HCT116 (cell line): ENCODE measurements at regions not wholly inside any gene's neighbourhood (a gene's known extent, or its start where the extent isn't known, plus 50 kb on each side); places are given as distances from the start of the nearest gene placed in this dataset.

Experiments
- ATAC-seq: fragments of 200-7000 bp; cut with Tn5 transposase; 2 replicates; pipeline ENCODE4 v1.9.1; 2020; ENCODE audit warnings: mild to moderate bottlenecking, moderate library complexity
- BruUV-seq: library from RNA; stranded (reverse); fragments of 400-500 nt; replicated peaks from 2 replicates; lab custom pipeline; 2021; lab: Mats Ljungman, UMichigan
- CTCF ChIA-PET: fragments of 300-600 bp; sonication (Branson Sonifier 250); formaldehyde crosslinking; loops from one replicate; lab custom pipeline; 2021; ENCODE audit warnings: antibody characterized with exemption; lab: Charles Lee
- POLR2A ChIA-PET: fragments of 300-600, 350-600 bp; sonication (Branson Sonifier 250); formaldehyde crosslinking; loops from one replicate; lab custom pipeline; 2021; ENCODE audit warnings: antibody characterized with exemption; lab: Charles Lee
- RAD21 ChIA-PET, 2 experiments: fragments of 300-600 bp; sonication (Branson Sonifier 250); formaldehyde crosslinking; loops; one replicate each; lab custom pipeline; 2023; ENCODE audit warnings: low total read pairs in 2 of 2; ENCODE audit not compliant: uncharacterized antibody in 2 of 2, unreplicated experiment in 2 of 2, low non-redundant PET in 1 of 2; lab: Charles Lee
- DNase-seq: peaks from one replicate; pipeline ENCODE4 v3.0.0-alpha.2; 2010; ENCODE audit warnings: low read depth, low spot score
- H2AFZ ChIP-seq: fragments of 200-600 bp; shearing (Covaris generic), sonication (generic); 2 replicates; pipeline ENCODE4 v1.6.1; 2017; ENCODE audit warnings: low read depth, mixed run types, mixed read lengths, antibody characterized with exemption, low read length; ENCODE audit not compliant: poor library complexity, severe bottlenecking
- H3K27ac ChIP-seq: 2 replicates; pipeline ENCODE4 v1.5.1; 2012; ENCODE audit warnings: low read depth, low read length
- H3K27me3 ChIP-seq: fragments of 200-600 bp; sonication (generic); 2 replicates; pipeline ENCODE4 v1.6.1; 2016; ENCODE audit warnings: mixed run types, low read length, mixed read lengths; ENCODE audit not compliant: insufficient read depth
- H3K36me3 ChIP-seq, 2 experiments: fragments of 200-500 bp in 1 of 2; fragments of 200-600 bp in 1 of 2; sonication (Bioruptor generic) in 1 of 2; sonication (generic) in 1 of 2; 2 replicates each; pipeline versions ENCODE4 v1.5.1 to v1.6.1; 2014 to 2016; ENCODE audit warnings: low read length in 2 of 2, inconsistent platforms in 1 of 2, mixed read lengths in 1 of 2, mixed run types in 1 of 2; ENCODE audit not compliant: insufficient read depth in 2 of 2, control insufficient read depth in 1 of 2
- H3K4me1 ChIP-seq, 2 experiments: fragments of 200-600 bp in 1 of 2; sonication (generic) in 1 of 2; 2 replicates each; pipeline versions ENCODE4 v1.5.1 to v1.6.1; 2012 to 2017; ENCODE audit warnings: low read length in 2 of 2, inconsistent platforms in 1 of 2, mild to moderate bottlenecking in 1 of 2, mixed read lengths in 1 of 2, mixed run types in 1 of 2, moderate library complexity in 1 of 2; ENCODE audit not compliant: insufficient read depth in 2 of 2, control insufficient read depth in 1 of 2
- H3K4me2 ChIP-seq: fragments of 200-600 bp; sonication (generic); 2 replicates; pipeline ENCODE4 v1.6.1; 2017; ENCODE audit warnings: mixed run types, low read length, mixed read lengths
- H3K4me3 ChIP-seq, 2 experiments: fragments of 200-600 bp in 1 of 2; sonication (generic) in 1 of 2; replicated peaks in 1 of 2; 2 replicates each; pipeline ENCODE4 v1.5.1; 2011 to 2016; ENCODE audit warnings: low read length in 2 of 2, control low read depth in 1 of 2, low read depth in 1 of 2, mild to moderate bottlenecking in 1 of 2, mixed read lengths in 1 of 2, mixed run types in 1 of 2
- H3K79me2 ChIP-seq: fragments of 200-600 bp; sonication (generic); 2 replicates; pipeline ENCODE4 v1.6.1; 2017; ENCODE audit warnings: mild to moderate bottlenecking, mixed run types, low read length, moderate library complexity, mixed read lengths; ENCODE audit not compliant: insufficient read depth
- H3K9ac ChIP-seq: fragments of 200-600 bp; sonication (generic); 2 replicates; pipeline ENCODE4 v1.6.1; 2016; ENCODE audit warnings: low read length, mixed read lengths
- H3K9me2 ChIP-seq: fragments of 200-600 bp; sonication (generic), shearing (Covaris generic); 2 replicates; pipeline ENCODE4 v1.6.1; 2017; ENCODE audit warnings: mixed run types, mild to moderate bottlenecking, moderate library complexity; ENCODE audit not compliant: insufficient read depth
- H3K9me3 ChIP-seq, 2 experiments: fragments of 200-500 bp in 1 of 2; fragments of 200-600 bp in 1 of 2; sonication (Bioruptor generic) in 1 of 2; sonication (generic) in 1 of 2; 2 replicates each; pipeline ENCODE4 v1.6.1; 2014 to 2017; ENCODE audit warnings: low read length in 2 of 2, mixed read lengths in 2 of 2, inconsistent platforms in 1 of 2, low read depth in 1 of 2, mild to moderate bottlenecking in 1 of 2, mixed run types in 1 of 2, moderate library complexity in 1 of 2; ENCODE audit not compliant: control insufficient read depth in 1 of 2, insufficient read depth in 1 of 2
- H4K20me1 ChIP-seq: fragments of 200-600 bp; sonication (generic), shearing (Covaris generic); 2 replicates; pipeline ENCODE4 v1.6.1; 2017; ENCODE audit warnings: mixed run types, mild to moderate bottlenecking, moderate library complexity; ENCODE audit not compliant: insufficient read depth
- CBX3 ChIP-seq: IDR thresholded peaks from 2 replicates; pipeline ENCODE4 v1.6.1; 2012; ENCODE audit warnings: low read depth
- CEBPB ChIP-seq: IDR thresholded peaks from 2 replicates; pipeline ENCODE4 v1.6.1; 2012; ENCODE audit warnings: low read depth
- EZH2 ChIP-seq: fragments of 200-600 bp; sonication (generic); IDR thresholded peaks from 2 replicates; pipeline ENCODE4 v1.6.1; 2017; ENCODE audit warnings: antibody characterized with exemption, mixed run types
- EZH2phosphoT487 ChIP-seq: fragments of 200-600 bp; IDR thresholded peaks from 2 replicates; pipeline ENCODE4 v1.6.1; 2018; ENCODE audit warnings: antibody characterized with exemption, borderline replicate concordance
- FOSL1 ChIP-seq: IDR thresholded peaks from 2 replicates; pipeline ENCODE4 v1.6.1; 2012; ENCODE audit warnings: low read depth
- JUND ChIP-seq: IDR thresholded peaks from 2 replicates; pipeline ENCODE4 v1.6.1; 2012
- POLR2A ChIP-seq: IDR thresholded peaks from 2 replicates; pipeline ENCODE4 v1.7.0; 2011; ENCODE audit warnings: borderline replicate concordance; ENCODE audit not compliant: insufficient read depth, insufficient read length; ENCODE audit errors: extremely low read depth
- RAD21 ChIP-seq: IDR thresholded peaks from 2 replicates; pipeline ENCODE4 v1.6.1; 2012; ENCODE audit warnings: low read depth, mild to moderate bottlenecking
- SP1 ChIP-seq: IDR thresholded peaks from 2 replicates; pipeline ENCODE4 v1.6.1; 2012; ENCODE audit warnings: low read depth
- SRF ChIP-seq: IDR thresholded peaks from 2 replicates; pipeline ENCODE4 v1.6.1; 2012; ENCODE audit warnings: low read depth
- YY1 ChIP-seq: IDR thresholded peaks from 2 replicates; pipeline ENCODE4 v1.6.1; 2011; ENCODE audit warnings: low read length, low read depth, moderate library complexity, mild to moderate bottlenecking; ENCODE audit not compliant: insufficient replicate concordance; ENCODE audit errors: extremely low read depth
- ZFX ChIP-seq: fragments of 450-650 bp; IDR thresholded peaks from 2 replicates; pipeline ENCODE4 v1.6.1; 2017
- intact Hi-C: fragments of 100-400 bp; cut with micrococcal nuclease; formaldehyde crosslinking; loops from 2 replicates; pipeline ENCODE4 v1.10.0; 2022
- TF ChIP-seq, protein P1 (sequence below): IDR thresholded peaks from 2 replicates; pipeline ENCODE4 v1.6.1; 2012
- TF ChIP-seq, protein P2 (sequence below), 3 experiments: fragments of 200-600 bp in 1 of 3; sonication (generic) in 1 of 3; IDR thresholded peaks in 2 of 3; conservative IDR thresholded peaks in 1 of 3; 2 replicates each; pipeline ENCODE4 v1.5.1; 2012 to 2017; ENCODE audit warnings: low read depth in 2 of 3, low read length in 2 of 3, antibody characterized with exemption in 1 of 3, borderline replicate concordance in 1 of 3, control low read depth in 1 of 3, mild to moderate bottlenecking in 1 of 3, mixed read lengths in 1 of 3, mixed run types in 1 of 3, moderate library complexity in 1 of 3; ENCODE audit not compliant: insufficient read depth in 1 of 3
- TF ChIP-seq, protein P3 (sequence below): IDR thresholded peaks from 2 replicates; pipeline ENCODE4 v1.6.1; 2011; ENCODE audit warnings: mild to moderate bottlenecking, low read length, moderate library complexity; ENCODE audit not compliant: insufficient replicate concordance; ENCODE audit errors: extremely low read depth

DNA sequence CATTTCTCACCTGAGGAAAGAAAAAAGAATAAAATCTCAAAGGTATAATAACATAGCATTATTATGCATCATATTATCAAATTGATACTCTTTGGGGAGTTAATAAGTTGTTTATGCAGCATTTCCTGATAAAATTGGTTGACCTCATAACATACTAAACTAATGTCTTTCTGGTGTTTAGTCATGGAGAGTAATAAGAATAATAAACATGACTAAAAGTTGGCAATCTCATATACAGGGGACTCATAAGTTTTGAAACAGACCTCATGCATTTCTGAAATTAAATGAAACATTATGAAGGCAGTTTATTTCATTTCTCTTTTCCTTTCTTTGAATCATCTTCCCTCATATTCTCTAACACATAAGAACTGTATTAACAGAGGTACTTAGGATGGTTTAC lies 60.5 kb upstream of the PRDM1 start:
- no peak for TF ChIP-seq ZFX
- TF ChIP-seq, protein P1, sequence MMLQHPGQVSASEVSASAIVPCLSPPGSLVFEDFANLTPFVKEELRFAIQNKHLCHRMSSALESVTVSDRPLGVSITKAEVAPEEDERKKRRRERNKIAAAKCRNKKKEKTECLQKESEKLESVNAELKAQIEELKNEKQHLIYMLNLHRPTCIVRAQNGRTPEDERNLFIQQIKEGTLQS = no peak
- TF ChIP-seq SRF = no peak
- TF ChIP-seq JUND = no peak
- no peak for TF ChIP-seq FOSL1
- TF ChIP-seq RAD21 = no peak
- no peak for TF ChIP-seq EZH2
- no peak for TF ChIP-seq CEBPB
- TF ChIP-seq YY1 = no peak
- no peak for TF ChIP-seq POLR2A
- TF ChIP-seq, protein P2, sequence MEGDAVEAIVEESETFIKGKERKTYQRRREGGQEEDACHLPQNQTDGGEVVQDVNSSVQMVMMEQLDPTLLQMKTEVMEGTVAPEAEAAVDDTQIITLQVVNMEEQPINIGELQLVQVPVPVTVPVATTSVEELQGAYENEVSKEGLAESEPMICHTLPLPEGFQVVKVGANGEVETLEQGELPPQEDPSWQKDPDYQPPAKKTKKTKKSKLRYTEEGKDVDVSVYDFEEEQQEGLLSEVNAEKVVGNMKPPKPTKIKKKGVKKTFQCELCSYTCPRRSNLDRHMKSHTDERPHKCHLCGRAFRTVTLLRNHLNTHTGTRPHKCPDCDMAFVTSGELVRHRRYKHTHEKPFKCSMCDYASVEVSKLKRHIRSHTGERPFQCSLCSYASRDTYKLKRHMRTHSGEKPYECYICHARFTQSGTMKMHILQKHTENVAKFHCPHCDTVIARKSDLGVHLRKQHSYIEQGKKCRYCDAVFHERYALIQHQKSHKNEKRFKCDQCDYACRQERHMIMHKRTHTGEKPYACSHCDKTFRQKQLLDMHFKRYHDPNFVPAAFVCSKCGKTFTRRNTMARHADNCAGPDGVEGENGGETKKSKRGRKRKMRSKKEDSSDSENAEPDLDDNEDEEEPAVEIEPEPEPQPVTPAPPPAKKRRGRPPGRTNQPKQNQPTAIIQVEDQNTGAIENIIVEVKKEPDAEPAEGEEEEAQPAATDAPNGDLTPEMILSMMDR (IDR thresholded peaks at IDR 0.05 in 2 of 3, conservative IDR thresholded peaks at IDR 0.05 in 1 of 3; ENCODE audit: borderline replicate concordance in 1 of 3, insufficient read depth in 1 of 3, low read depth in 2 of 3, low read length in 2 of 3) = no peak
- TF ChIP-seq EZH2phosphoT487 = no peak
- TF ChIP-seq, protein P3, sequence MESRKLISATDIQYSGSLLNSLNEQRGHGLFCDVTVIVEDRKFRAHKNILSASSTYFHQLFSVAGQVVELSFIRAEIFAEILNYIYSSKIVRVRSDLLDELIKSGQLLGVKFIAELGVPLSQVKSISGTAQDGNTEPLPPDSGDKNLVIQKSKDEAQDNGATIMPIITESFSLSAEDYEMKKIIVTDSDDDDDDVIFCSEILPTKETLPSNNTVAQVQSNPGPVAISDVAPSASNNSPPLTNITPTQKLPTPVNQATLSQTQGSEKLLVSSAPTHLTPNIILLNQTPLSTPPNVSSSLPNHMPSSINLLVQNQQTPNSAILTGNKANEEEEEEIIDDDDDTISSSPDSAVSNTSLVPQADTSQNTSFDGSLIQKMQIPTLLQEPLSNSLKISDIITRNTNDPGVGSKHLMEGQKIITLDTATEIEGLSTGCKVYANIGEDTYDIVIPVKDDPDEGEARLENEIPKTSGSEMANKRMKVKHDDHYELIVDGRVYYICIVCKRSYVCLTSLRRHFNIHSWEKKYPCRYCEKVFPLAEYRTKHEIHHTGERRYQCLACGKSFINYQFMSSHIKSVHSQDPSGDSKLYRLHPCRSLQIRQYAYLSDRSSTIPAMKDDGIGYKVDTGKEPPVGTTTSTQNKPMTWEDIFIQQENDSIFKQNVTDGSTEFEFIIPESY = no peak
- no peak for TF ChIP-seq SP1
- TF ChIP-seq CBX3 = no peak
- TF ChIP-seq, all 23 proteins: peak for 0
- no peak overlapping the region for H2AFZ ChIP-seq
- CTCF ChIA-PET = no interaction called here
- no peaks in the 10 kb centered on the region for H3K36me3 ChIP-seq
- POLR2A ChIA-PET = no interaction called here
- H3K79me2 ChIP-seq = no peaks in the 10 kb centered on the region
- H3K4me1 ChIP-seq = no peaks in the 10 kb centered on the region
- H3K9me3 ChIP-seq = no peaks in the 10 kb centered on the region
- BruUV-seq = no TSS peak
- no peaks in the 10 kb centered on the region for H4K20me1 ChIP-seq
- no peak overlapping the region for H3K9ac ChIP-seq
- H3K4me2 ChIP-seq = no peak overlapping the region
- intact Hi-C loops = no loop called here
- H3K4me3 ChIP-seq = no peak overlapping the region
- H3K27me3 ChIP-seq = no peaks in the 10 kb centered on the region
- ATAC-seq (no peak), DNase-seq (no peak)
- H3K9me2 ChIP-seq = no peaks in the 10 kb centered on the region
- RAD21 ChIA-PET = no interaction called here
- no peak overlapping the region for H3K27ac ChIP-seq
